Spleen (tissue), 11 donors: ENCODE measurements at regions not wholly inside any gene's neighbourhood (a gene's known extent, or its start where the extent isn't known, plus 50 kb on each side); places are given as distances from the start of the nearest gene placed in this dataset.

ENCODE experiments used
- DNase-seq: peaks from one replicate; pipeline ENCODE4 v3.0.0-alpha.2; 2020
- H3K27ac ChIP-seq, 8 donors: fragments of 200-600 bp; sonication (generic) in 7 of 8; 1 replicate in 4 of 8; 2 replicates in 4 of 8; pipeline versions ENCODE4 v1.5.0 to v1.8.0; 2016 to 2021; ENCODE audit warnings: inconsistent platforms in 4 of 8, mild to moderate bottlenecking in 4 of 8, moderate library complexity in 1 of 8
- H3K27me3 ChIP-seq, 7 donors: fragments of 200-600 bp; sonication (generic) in 6 of 7; replicated peaks in 1 of 7; 1 replicate in 4 of 7; 2 replicates in 3 of 7; pipeline versions ENCODE4 v1.5.0 to v1.8.0; 2016 to 2021; ENCODE audit warnings: inconsistent platforms in 3 of 7, mild to moderate bottlenecking in 1 of 7
- H3K36me3 ChIP-seq, 6 donors: fragments of 200-600 bp; sonication (generic) in 5 of 6; 1 replicate in 4 of 6; 2 replicates in 2 of 6; pipeline versions ENCODE4 v1.5.0 to v1.8.0; 2016 to 2021; ENCODE audit warnings: inconsistent platforms in 2 of 6
- H3K4me1 ChIP-seq, 6 donors: fragments of 200-600 bp; sonication (generic) in 5 of 6; 1 replicate in 3 of 6; 2 replicates in 3 of 6; pipeline versions ENCODE4 v1.5.0 to v1.8.0; 2016 to 2021; ENCODE audit warnings: inconsistent platforms in 3 of 6
- H3K4me3 ChIP-seq, 8 donors: fragments of 200-600 bp; sonication (generic) in 7 of 8; 1 replicate in 4 of 8; 2 replicates in 4 of 8; pipeline versions ENCODE4 v1.5.0 to v1.8.0; 2016 to 2021; ENCODE audit warnings: inconsistent platforms in 4 of 8, mild to moderate bottlenecking in 4 of 8, moderate library complexity in 2 of 8
- H3K9me3 ChIP-seq, 8 donors: fragments of 200-600 bp; sonication (generic) in 7 of 8; 1 replicate in 4 of 8; 2 replicates in 4 of 8; pipeline versions ENCODE4 v1.5.0 to v1.8.0; 2016 to 2021; ENCODE audit warnings: inconsistent platforms in 4 of 8
- POLR2A ChIP-seq, 3 donors: fragments of 450-650 bp; IDR thresholded peaks; one replicate each; pipeline ENCODE4 v1.5.1; 2017; ENCODE audit warnings: antibody characterized with exemption in 3 of 3, mild to moderate bottlenecking in 1 of 3
- POLR2AphosphoS5 ChIP-seq, 3 donors: sonication (generic); formaldehyde crosslinking; IDR thresholded peaks; one replicate each; pipeline ENCODE4 v1.5.1; 2017; ENCODE audit warnings: antibody characterized with exemption in 3 of 3
- WGBS, 5 donors: extraction: QIAGEN DNeasy Blood & Tissue Kit in 3 of 5; methylation state at CpG; one replicate each; pipeline versions ENCODE4 v1.1.5 to v1.1.7; 2013 to 2018; 5-methylcytosine and 5-hydroxymethylcytosine counted together
- intact Hi-C: fragments of 100-400 bp; cut with DNase I; formaldehyde crosslinking; loops from one replicate; pipeline ENCODE4 v1.15.0; 2023; ENCODE audit warnings: low total_unique reads
- TF ChIP-seq, protein P1 (sequence below), 11 experiments: fragments of 200-600 bp in 7 of 11; fragments of 450-650 bp in 4 of 11; sonication (generic) in 4 of 11; IDR thresholded peaks in 8 of 11; conservative IDR thresholded peaks in 3 of 11; 1 replicate in 7 of 11; 2 replicates in 4 of 11; pipeline versions ENCODE4 v1.4.0 to v1.8.0; 2016 to 2021; ENCODE audit warnings: antibody characterized with exemption in 11 of 11, inconsistent platforms in 4 of 11, mild to moderate bottlenecking in 1 of 11
- donor health status: healthy with polysubstance abuse.
- donor health status: DM: no; HTN: no; CAD: no; lungs with moderate emphysema.
- donor health status: DM: no; HTN: no; CAD: no.
- donor health status: Bipolar disorder and iron deficiency.
- donor health status: healthy.
- donor health status: DM: no; HTN: no; CAD: no.
- donor health status: DM: yes; HTN: yes; CAD: no.

GRCh38 chr4:175380841-175381240 is 431.2 kb downstream of the GPM6A start:
- WGBS, 5 donors, result 82 to 92% (median 90%) methylated on average over 6 of the region's 6 CpGs
- DNase-seq, result no peak
- Histone ChIP-seq H3K4me3 (no peak overlapping the region), H3K9me3 (no peaks in the 10 kb centered on the region), H3K36me3 (no peaks in the 10 kb centered on the region), H3K27me3 (no peaks in the 10 kb centered on the region), H3K4me1 (no peaks in the 10 kb centered on the region), H3K27ac (no peak overlapping the region)
- intact Hi-C loops, result no loop called here
- TF ChIP-seq POLR2A (IDR thresholded peaks at IDR 0.05) (no peak), POLR2AphosphoS5 (IDR thresholded peaks at IDR 0.05) (no peak)
- TF ChIP-seq, protein P1, sequence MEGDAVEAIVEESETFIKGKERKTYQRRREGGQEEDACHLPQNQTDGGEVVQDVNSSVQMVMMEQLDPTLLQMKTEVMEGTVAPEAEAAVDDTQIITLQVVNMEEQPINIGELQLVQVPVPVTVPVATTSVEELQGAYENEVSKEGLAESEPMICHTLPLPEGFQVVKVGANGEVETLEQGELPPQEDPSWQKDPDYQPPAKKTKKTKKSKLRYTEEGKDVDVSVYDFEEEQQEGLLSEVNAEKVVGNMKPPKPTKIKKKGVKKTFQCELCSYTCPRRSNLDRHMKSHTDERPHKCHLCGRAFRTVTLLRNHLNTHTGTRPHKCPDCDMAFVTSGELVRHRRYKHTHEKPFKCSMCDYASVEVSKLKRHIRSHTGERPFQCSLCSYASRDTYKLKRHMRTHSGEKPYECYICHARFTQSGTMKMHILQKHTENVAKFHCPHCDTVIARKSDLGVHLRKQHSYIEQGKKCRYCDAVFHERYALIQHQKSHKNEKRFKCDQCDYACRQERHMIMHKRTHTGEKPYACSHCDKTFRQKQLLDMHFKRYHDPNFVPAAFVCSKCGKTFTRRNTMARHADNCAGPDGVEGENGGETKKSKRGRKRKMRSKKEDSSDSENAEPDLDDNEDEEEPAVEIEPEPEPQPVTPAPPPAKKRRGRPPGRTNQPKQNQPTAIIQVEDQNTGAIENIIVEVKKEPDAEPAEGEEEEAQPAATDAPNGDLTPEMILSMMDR (IDR thresholded peaks at IDR 0.05 in 8 of 11, conservative IDR thresholded peaks at IDR 0.05 in 3 of 11), result no peak

DNA sequence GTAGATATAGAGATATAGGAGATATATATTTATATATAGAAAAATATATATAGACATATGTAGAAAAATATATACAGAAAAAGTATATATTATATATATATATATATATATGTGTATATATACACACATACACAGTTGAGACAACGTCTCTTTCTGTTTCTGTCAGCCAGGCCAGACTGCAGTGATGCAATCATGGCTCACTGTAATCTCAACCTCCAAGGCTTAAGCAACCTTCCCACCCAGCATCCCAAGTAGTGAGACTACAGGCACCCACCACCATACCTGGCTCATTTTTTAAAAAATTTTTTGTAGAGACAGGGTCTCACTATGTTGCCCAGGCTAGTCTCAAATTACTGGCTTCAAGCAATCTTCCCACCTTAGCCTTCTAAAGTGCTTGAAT is 426.3 kb downstream of the GPM6A start:
- no peak overlapping the region for H3K27ac ChIP-seq
- intact Hi-C loops, result no loop called here
- no peak overlapping the region for H3K4me3 ChIP-seq
- no peaks in the 10 kb centered on the region for H3K4me1 ChIP-seq
- H3K9me3 ChIP-seq, result peaks cover 0 to 5% (median 0%) of the 10 kb centered on the region in 8 donors
- WGBS, 5 donors, result 51 to 77% (median 57%) methylated on average over 1 of the region's 1 CpG
- DNase-seq, result no peak
- no peaks in the 10 kb centered on the region for H3K27me3 ChIP-seq
- TF ChIP-seq, protein P1 (IDR thresholded peaks at IDR 0.05 in 8 of 11, conservative IDR thresholded peaks at IDR 0.05 in 3 of 11), result no peak
- no peak for TF ChIP-seq POLR2A (IDR thresholded peaks at IDR 0.05)
- TF ChIP-seq POLR2AphosphoS5 (IDR thresholded peaks at IDR 0.05), result no peak
- no peaks in the 10 kb centered on the region for H3K36me3 ChIP-seq

- TF ChIP-seq, protein P1 (IDR thresholded peaks at IDR 0.05 in 8 of 11, conservative IDR thresholded peaks at IDR 0.05 in 3 of 11), result no peak
- TF ChIP-seq POLR2A (IDR thresholded peaks at IDR 0.05) (no peak), POLR2AphosphoS5 (IDR thresholded peaks at IDR 0.05) (no peak)
Measured at GRCh38 chr4:175386776-175387507, 425.1 kb downstream of the GPM6A start.

GRCh38 chr4:175394208-175394607 is 417.9 kb downstream of the GPM6A start:
- H3K36me3 ChIP-seq, result no peaks in the 10 kb centered on the region
- DNase-seq, result no peak
- TF ChIP-seq POLR2AphosphoS5 (IDR thresholded peaks at IDR 0.05) (no peak), POLR2A (IDR thresholded peaks at IDR 0.05) (no peak)
- TF ChIP-seq, protein P1 (IDR thresholded peaks at IDR 0.05 in 8 of 11, conservative IDR thresholded peaks at IDR 0.05 in 3 of 11), result no peak
- H3K27ac ChIP-seq, result no peak overlapping the region
- no peak overlapping the region for H3K4me3 ChIP-seq
- no peaks in the 10 kb centered on the region for H3K27me3 ChIP-seq
- intact Hi-C loops, result no loop called here
- peaks cover 0 to 41% (median 13%) of the 10 kb centered on the region in 8 donors for H3K9me3 ChIP-seq
- no peaks in the 10 kb centered on the region for H3K4me1 ChIP-seq

More at GRCh38 chr4:175386776-175387507, 425.1 kb downstream of the GPM6A start:
- intact Hi-C loops, result no loop called here
- no peaks in the 10 kb centered on the region for H3K4me1 ChIP-seq
- no peak overlapping the region for H3K4me3 ChIP-seq
- H3K27ac ChIP-seq, result no peak overlapping the region
- WGBS, 5 donors, result 75 to 86% (median 83%) methylated on average over 7 to 9 of the region's 9 CpGs
- no peaks in the 10 kb centered on the region for H3K27me3 ChIP-seq
- no peak for DNase-seq
- peaks cover 0 to 17% (median 2%) of the 10 kb centered on the region in 8 donors for H3K9me3 ChIP-seq
- H3K36me3 ChIP-seq, result no peaks in the 10 kb centered on the region
